ENCODE measurements at regions not wholly inside any gene's neighbourhood (a gene's known extent, or its start where the extent isn't known, plus 50 kb on each side); places are given as distances from the start of the nearest gene placed in this dataset.
"Not testable (repeated sequence)": the region's sequence is repeated elsewhere in the genome, so short reads cannot be mapped to it uniquely, and the experiment has no call there.

- TF ChIP-seq CTCF (conservative IDR thresholded peaks at IDR 0.05 in 1 of 2, IDR thresholded peaks at IDR 0.05 in 1 of 2; ENCODE audit: low read depth in 1 of 2, low read length in 2 of 2); EZH2 (IDR thresholded peaks at IDR 0.05; ENCODE audit: low read length, missing control alignments): not testable (repeated sequence)
Observed at GRCh38 chr6:119924888-119925287, 575.3 kb upstream of the MAN1A1 start.
